ENCODE measurements at regions not wholly inside any gene's neighbourhood (a gene's known extent, or its start where the extent isn't known, plus 50 kb on each side); places are given as distances from the start of the nearest gene placed in this dataset.

DNA sequence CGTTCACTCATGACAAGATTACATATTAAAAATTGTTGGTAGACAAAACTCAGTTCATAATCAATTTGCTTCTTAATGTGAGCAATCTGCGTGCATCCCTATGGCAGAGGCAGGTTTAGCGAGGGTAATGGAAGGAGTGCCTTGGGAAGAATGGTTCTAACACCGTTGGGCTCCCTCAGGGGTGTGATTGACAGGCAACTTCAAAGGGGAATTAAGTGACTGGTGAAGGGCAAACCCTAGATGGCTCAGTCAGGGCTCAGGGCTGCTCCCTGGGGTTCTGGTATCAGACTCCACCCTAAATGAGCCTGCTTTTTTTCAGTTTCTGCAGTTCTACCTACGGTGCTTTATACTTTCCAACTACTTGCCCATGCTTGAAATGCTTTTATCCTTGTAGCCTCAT lies 419.5 kb upstream of the CELF4 start:
- no peak for TF ChIP-seq POLR2A (IDR thresholded peaks at IDR 0.05)
- TF ChIP-seq, protein P1, sequence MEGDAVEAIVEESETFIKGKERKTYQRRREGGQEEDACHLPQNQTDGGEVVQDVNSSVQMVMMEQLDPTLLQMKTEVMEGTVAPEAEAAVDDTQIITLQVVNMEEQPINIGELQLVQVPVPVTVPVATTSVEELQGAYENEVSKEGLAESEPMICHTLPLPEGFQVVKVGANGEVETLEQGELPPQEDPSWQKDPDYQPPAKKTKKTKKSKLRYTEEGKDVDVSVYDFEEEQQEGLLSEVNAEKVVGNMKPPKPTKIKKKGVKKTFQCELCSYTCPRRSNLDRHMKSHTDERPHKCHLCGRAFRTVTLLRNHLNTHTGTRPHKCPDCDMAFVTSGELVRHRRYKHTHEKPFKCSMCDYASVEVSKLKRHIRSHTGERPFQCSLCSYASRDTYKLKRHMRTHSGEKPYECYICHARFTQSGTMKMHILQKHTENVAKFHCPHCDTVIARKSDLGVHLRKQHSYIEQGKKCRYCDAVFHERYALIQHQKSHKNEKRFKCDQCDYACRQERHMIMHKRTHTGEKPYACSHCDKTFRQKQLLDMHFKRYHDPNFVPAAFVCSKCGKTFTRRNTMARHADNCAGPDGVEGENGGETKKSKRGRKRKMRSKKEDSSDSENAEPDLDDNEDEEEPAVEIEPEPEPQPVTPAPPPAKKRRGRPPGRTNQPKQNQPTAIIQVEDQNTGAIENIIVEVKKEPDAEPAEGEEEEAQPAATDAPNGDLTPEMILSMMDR (IDR thresholded peaks at IDR 0.05), result no peak
